PC-3 (cell line): ENCODE measurements at regions not wholly inside any gene's neighbourhood (a gene's known extent, or its start where the extent isn't known, plus 50 kb on each side); places are given as distances from the start of the nearest gene placed in this dataset.

ENCODE experiments used
- ATAC-seq: fragments of 200-7000 bp; cut with Tn5 transposase; 2 replicates; pipeline ENCODE4 v1.9.1; 2020; ENCODE audit warnings: mild to moderate bottlenecking, moderate library complexity
- BruUV-seq: library from RNA; stranded (reverse); fragments of 400-500 nt; replicated peaks from 2 replicates; lab custom pipeline; 2021; lab: Mats Ljungman, UMichigan
- CTCF ChIA-PET: fragments of 300-600 bp; sonication (Branson Sonifier 250); formaldehyde crosslinking; loops from one replicate; lab custom pipeline; 2022; ENCODE audit warnings: antibody characterized with exemption; lab: Charles Lee
- POLR2A ChIA-PET: fragments of 300-600 bp; sonication (Branson Sonifier 250); formaldehyde crosslinking; loops from one replicate; lab custom pipeline; 2022; ENCODE audit warnings: antibody characterized with exemption; ENCODE audit not compliant: unreplicated experiment; lab: Charles Lee
- DNase-seq: peaks from one replicate; pipeline ENCODE4 v3.0.0-alpha.2; 2015
- H2AFZ ChIP-seq: fragments of 300-600 bp; sonication (generic); 2 replicates; pipeline ENCODE4 v1.6.0; 2016; ENCODE audit warnings: antibody characterized with exemption, low read length
- H3F3A ChIP-seq: fragments of 300-600 bp; sonication (generic); one replicate; pipeline ENCODE4 v1.6.0; 2017; ENCODE audit warnings: antibody characterized with exemption, low read length, control low read depth, mild to moderate bottlenecking; ENCODE audit not compliant: unreplicated experiment
- H3K27ac ChIP-seq: fragments of 300-600 bp; sonication (generic); 2 replicates; pipeline ENCODE4 v1.5.1; 2016; ENCODE audit warnings: mild to moderate bottlenecking, low read length
- H3K27me3 ChIP-seq: fragments of 300-600 bp; sonication (generic); 2 replicates; pipeline ENCODE4 v1.6.1; 2016; ENCODE audit warnings: low read length, mixed read lengths
- H3K36me3 ChIP-seq: fragments of 300-600 bp; sonication (generic); 2 replicates; pipeline ENCODE4 v1.6.1; 2016; ENCODE audit warnings: low read depth, mixed run types, low read length, mixed read lengths
- H3K4me1 ChIP-seq: fragments of 300-600 bp; sonication (generic); 2 replicates; pipeline ENCODE4 v1.5.1; 2016; ENCODE audit warnings: low read length; ENCODE audit not compliant: insufficient read depth
- H3K4me2 ChIP-seq: fragments of 300-600 bp; sonication (generic); 2 replicates; pipeline ENCODE4 v1.6.0; 2016; ENCODE audit warnings: low read length
- H3K4me3 ChIP-seq: fragments of 300-600 bp; sonication (generic); 2 replicates; pipeline ENCODE4 v1.5.1; 2016; ENCODE audit warnings: mild to moderate bottlenecking, low read length, mixed read lengths
- H3K79me2 ChIP-seq: fragments of 300-600 bp; sonication (generic); 2 replicates; pipeline ENCODE4 v1.6.1; 2017; ENCODE audit warnings: low read length, mixed read lengths
- H3K9ac ChIP-seq: fragments of 300-600 bp; sonication (generic); 2 replicates; pipeline ENCODE4 v1.6.0; 2016; ENCODE audit warnings: mild to moderate bottlenecking, low read length
- H3K9me2 ChIP-seq: fragments of 300-600 bp; sonication (generic); replicated peaks from 2 replicates; pipeline ENCODE4 v1.6.1; 2016; ENCODE audit warnings: mixed run types, low read length, mixed read lengths
- H3K9me3 ChIP-seq: fragments of 300-600 bp; sonication (generic); 2 replicates; pipeline ENCODE4 v1.6.1; 2016; ENCODE audit warnings: low read length, mixed read lengths
- H4K20me1 ChIP-seq: fragments of 300-600 bp; sonication (generic); 2 replicates; pipeline ENCODE4 v1.6.1; 2016; ENCODE audit warnings: low read length, mixed read lengths
- EZH2 ChIP-seq: fragments of 300-600 bp; sonication (generic); IDR thresholded peaks from one replicate; pipeline ENCODE4 v1.6.1; 2017; ENCODE audit warnings: antibody characterized with exemption, mild to moderate bottlenecking, low read length; ENCODE audit not compliant: unreplicated experiment
- EZH2phosphoT487 ChIP-seq: fragments of 300-600 bp; sonication (generic); IDR thresholded peaks from 2 replicates; pipeline ENCODE4 v1.6.1; 2018; ENCODE audit warnings: mild to moderate bottlenecking, antibody characterized with exemption, low read length, borderline replicate concordance
- intact Hi-C: fragments of 100-400 bp; cut with micrococcal nuclease; formaldehyde crosslinking; loops from 2 replicates; pipeline ENCODE4 v1.9.0; 2023
- TF ChIP-seq, protein P1 (sequence below): fragments of 300-600 bp; sonication (generic); conservative IDR thresholded peaks from 2 replicates; pipeline ENCODE4 v1.5.1; 2017; ENCODE audit warnings: antibody characterized with exemption, low read depth, mild to moderate bottlenecking, low read length

DNA sequence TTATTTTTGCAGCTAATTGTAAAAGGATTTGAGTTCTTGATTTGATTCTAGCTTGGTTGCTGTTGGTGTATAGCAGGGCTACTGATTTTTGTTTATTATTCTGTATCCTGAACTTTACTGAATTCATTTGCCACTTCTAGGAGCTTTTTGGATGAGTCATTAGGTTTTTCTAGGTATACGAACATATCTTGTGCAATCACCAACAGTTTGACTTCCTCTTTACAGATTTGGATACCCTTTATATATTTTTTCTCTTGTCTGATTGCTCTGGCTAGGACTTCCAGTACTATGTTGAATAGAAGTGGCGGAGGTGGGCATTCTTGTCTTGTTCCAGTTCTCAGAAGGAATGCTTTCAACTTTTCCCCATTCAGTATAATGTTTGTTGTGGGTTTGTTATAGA is 210.8 kb downstream of the FGF10 start:
- Histone ChIP-seq H3K4me1 (no peaks in the 10 kb centered on the region), H2AFZ (no peak overlapping the region), H3K79me2 (no peaks in the 10 kb centered on the region), H3K4me3 (no peak overlapping the region), H3K27me3 (no peaks in the 10 kb centered on the region), H3F3A (no peaks in the 10 kb centered on the region), H4K20me1 (no peaks in the 10 kb centered on the region), H3K9me3 (0 out of 2 replicates have a peak, but pooled peaks cover 14% of the 10 kb centered on the region), H3K36me3 (no peaks in the 10 kb centered on the region), H3K27ac (no peak overlapping the region), H3K9ac (no peak overlapping the region), H3K9me2 (no peaks in the 10 kb centered on the region), H3K4me2 (no peak overlapping the region)
- CTCF ChIA-PET = no interaction called here
- DNase-seq (peak; percentile 22), ATAC-seq (no peak)
- TF ChIP-seq, protein P1, sequence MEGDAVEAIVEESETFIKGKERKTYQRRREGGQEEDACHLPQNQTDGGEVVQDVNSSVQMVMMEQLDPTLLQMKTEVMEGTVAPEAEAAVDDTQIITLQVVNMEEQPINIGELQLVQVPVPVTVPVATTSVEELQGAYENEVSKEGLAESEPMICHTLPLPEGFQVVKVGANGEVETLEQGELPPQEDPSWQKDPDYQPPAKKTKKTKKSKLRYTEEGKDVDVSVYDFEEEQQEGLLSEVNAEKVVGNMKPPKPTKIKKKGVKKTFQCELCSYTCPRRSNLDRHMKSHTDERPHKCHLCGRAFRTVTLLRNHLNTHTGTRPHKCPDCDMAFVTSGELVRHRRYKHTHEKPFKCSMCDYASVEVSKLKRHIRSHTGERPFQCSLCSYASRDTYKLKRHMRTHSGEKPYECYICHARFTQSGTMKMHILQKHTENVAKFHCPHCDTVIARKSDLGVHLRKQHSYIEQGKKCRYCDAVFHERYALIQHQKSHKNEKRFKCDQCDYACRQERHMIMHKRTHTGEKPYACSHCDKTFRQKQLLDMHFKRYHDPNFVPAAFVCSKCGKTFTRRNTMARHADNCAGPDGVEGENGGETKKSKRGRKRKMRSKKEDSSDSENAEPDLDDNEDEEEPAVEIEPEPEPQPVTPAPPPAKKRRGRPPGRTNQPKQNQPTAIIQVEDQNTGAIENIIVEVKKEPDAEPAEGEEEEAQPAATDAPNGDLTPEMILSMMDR = no peak
- TF ChIP-seq EZH2 (no peak), EZH2phosphoT487 (no peak)
- POLR2A ChIA-PET = no interaction called here
- no TSS peak for BruUV-seq
- intact Hi-C loops = no loop called here

GRCh38 chr5:44167540-44167939 is 221.7 kb downstream of the FGF10 start:
- POLR2A ChIA-PET = no interaction called here
- DNase-seq = no peak
- H3K79me2 ChIP-seq = no peaks in the 10 kb centered on the region
- H4K20me1 ChIP-seq = no peaks in the 10 kb centered on the region
- no TSS peak for BruUV-seq
- no peaks in the 10 kb centered on the region for H3K36me3 ChIP-seq
- H3F3A ChIP-seq = no peaks in the 10 kb centered on the region
- intact Hi-C loops = no loop called here
- no peak overlapping the region for H2AFZ ChIP-seq
- H3K9me3 ChIP-seq = 0 out of 2 replicates have a peak, but pooled peaks cover 4% of the 10 kb centered on the region
- H3K4me1 ChIP-seq = no peaks in the 10 kb centered on the region
- CTCF ChIA-PET = no interaction called here
- H3K27me3 ChIP-seq = no peaks in the 10 kb centered on the region
- no peak overlapping the region for H3K27ac ChIP-seq
- H3K9ac ChIP-seq = no peak overlapping the region
- H3K4me3 ChIP-seq = no peak overlapping the region
- TF ChIP-seq EZH2phosphoT487 (no peak), EZH2 (no peak)
- TF ChIP-seq, protein P1 = no peak
- no peak for ATAC-seq
- no peak overlapping the region for H3K4me2 ChIP-seq
- no peaks in the 10 kb centered on the region for H3K9me2 ChIP-seq

GRCh38 chr5:44160369-44160768 is 228.9 kb downstream of the FGF10 start:
- ChIA-PET CTCF (no interaction called here), POLR2A (no interaction called here)
- TF ChIP-seq, protein P1 = no peak
- TF ChIP-seq EZH2 (no peak), EZH2phosphoT487 (no peak)
- DNase-seq = no peak
- no peaks in the 10 kb centered on the region for H3K9me2 ChIP-seq
- intact Hi-C loops = no loop called here
- no peaks in the 10 kb centered on the region for H3K4me1 ChIP-seq
- H3K4me3 ChIP-seq = no peak overlapping the region
- H2AFZ ChIP-seq = no peak overlapping the region
- H3K79me2 ChIP-seq = no peaks in the 10 kb centered on the region
- no peak overlapping the region for H3K27ac ChIP-seq
- H4K20me1 ChIP-seq = no peaks in the 10 kb centered on the region
- no peaks in the 10 kb centered on the region for H3F3A ChIP-seq
- no peak for ATAC-seq
- no peak overlapping the region for H3K4me2 ChIP-seq
- H3K9me3 ChIP-seq = peaks cover 29% of the 10 kb centered on the region
- no peak overlapping the region for H3K9ac ChIP-seq
- no peaks in the 10 kb centered on the region for H3K36me3 ChIP-seq
- no TSS peak for BruUV-seq
- no peaks in the 10 kb centered on the region for H3K27me3 ChIP-seq
